Right forelimb (tissue), 1 donor: ENCODE measurements at regions not wholly inside any gene's neighbourhood (a gene's known extent, or its start where the extent isn't known, plus 50 kb on each side); places are given as distances from the start of the nearest gene placed in this dataset.
"Not testable (repeated sequence)": the region's sequence is repeated elsewhere in the genome, so short reads cannot be mapped to it uniquely, and the experiment has no call there.

ENCODE experiments used
- DNase-seq: peaks from one replicate; pipeline ENCODE4 v3.0.0-alpha.2; 2018

GRCh38 chr2:117232305-117232704, 582.2 kb upstream of the DDX18 start:
- DNase-seq: no peak

- no peak for DNase-seq
These were observed 557.1 kb upstream of the DDX18 start for GRCh38 chr2:117257362-117257761.

GRCh38 chr2:117269574-117269973, 544.9 kb upstream of the DDX18 start:
- no peak for DNase-seq

- DNase-seq: no peak
These were observed 542.9 kb upstream of the DDX18 start for GRCh38 chr2:117271631-117272030.

GRCh38 chr2:117273009-117273671, 541.4 kb upstream of the DDX18 start:
- no peak for DNase-seq

GRCh38 chr2:117293012-117293411, 521.5 kb upstream of the DDX18 start:
- no peak for DNase-seq

- DNase-seq: no peak
These were observed 515.0 kb upstream of the DDX18 start for GRCh38 chr2:117299451-117299850.

- DNase-seq: no peak
These were observed 505.4 kb upstream of the DDX18 start for GRCh38 chr2:117308861-117309770.

GRCh38 chr2:117321816-117322215, 492.7 kb upstream of the DDX18 start:
- no peak for DNase-seq

- no peak for DNase-seq
These were observed 491.2 kb upstream of the DDX18 start for GRCh38 chr2:117323331-117323730.

GRCh38 chr2:117330641-117331040, 483.9 kb upstream of the DDX18 start:
- no peak for DNase-seq

- DNase-seq: no peak
These were observed 478.5 kb upstream of the DDX18 start for GRCh38 chr2:117335967-117336366.

GRCh38 chr2:117336496-117336895, 478.0 kb upstream of the DDX18 start:
- DNase-seq: no peak

- not testable (repeated sequence) for DNase-seq
These were observed 476.5 kb upstream of the DDX18 start for GRCh38 chr2:117337981-117338380.

- no peak for DNase-seq
These were observed 474.5 kb upstream of the DDX18 start for GRCh38 chr2:117339980-117340379.

- DNase-seq: no peak
These were observed 472.8 kb upstream of the DDX18 start for GRCh38 chr2:117341690-117342089.

GRCh38 chr2:117342415-117342814, 472.1 kb upstream of the DDX18 start:
- DNase-seq: no peak

- DNase-seq: no peak
These were observed 464.8 kb upstream of the DDX18 start for GRCh38 chr2:117349687-117350086.

- DNase-seq: no peak
These were observed 463.1 kb upstream of the DDX18 start for GRCh38 chr2:117351396-117351795.

- no peak for DNase-seq
These were observed 455.1 kb upstream of the DDX18 start for GRCh38 chr2:117359266-117359914.

- DNase-seq: no peak
These were observed 453.9 kb upstream of the DDX18 start for GRCh38 chr2:117360586-117360985.

- no peak for DNase-seq
These were observed 435.8 kb upstream of the DDX18 start for GRCh38 chr2:117378653-117379052.

GRCh38 chr2:117379928-117380327, 434.6 kb upstream of the DDX18 start:
- DNase-seq: no peak

GRCh38 chr2:117383997-117384396, 430.5 kb upstream of the DDX18 start:
- not testable (repeated sequence) for DNase-seq
